ENCODE measurements at regions not wholly inside any gene's neighbourhood (a gene's known extent, or its start where the extent isn't known, plus 50 kb on each side); places are given as distances from the start of the nearest gene placed in this dataset.
"Not testable (repeated sequence)": the region's sequence is repeated elsewhere in the genome, so short reads cannot be mapped to it uniquely, and the experiment has no call there.

GRCh38 chr2:23055251-23055650 lies 329.7 kb upstream of the KLHL29 start:
- no peak for FAIRE-seq
- WGBS (ENCODE audit: missing lambda C conversion rate): under 1% methylated on average over 4 of the region's 4 CpGs
- CTCF ChIA-PET: interaction anchor here (1.6 kb wide), 1 partner anchor 10 kb away, joined by 4 read pairs; no protein-coding TSS in a partner anchor

GRCh38 chr2:23056846-23057245 lies 328.1 kb upstream of the KLHL29 start:
- POLR2A ChIA-PET; H3K27ac ChIP-seq; H3K4me3 ChIP-seq; H3K4me1 ChIP-seq; H3K9me3 ChIP-seq; H3K4me2 ChIP-seq; FAIRE-seq; DNase-seq (ENCODE audit: low read depth in 1 of 2, low spot score in 1 of 2): not testable (repeated sequence)
- under 1% methylated on average over 4 of the region's 4 CpGs for WGBS (ENCODE audit: missing lambda C conversion rate)
- CTCF ChIA-PET: interaction anchor here (1.6 kb wide), 1 partner anchor 8 kb away, joined by 4 read pairs; no protein-coding TSS in a partner anchor
- peak; percentile 35 to 42; a peak in 2 of 6 replicates for ATAC-seq

More at GRCh38 chr2:23055251-23055650, 329.7 kb upstream of the KLHL29 start:
- ATAC-seq (no peak), DNase-seq (ENCODE audit: low read depth in 1 of 2, low spot score in 1 of 2) (no peak)
- Histone ChIP-seq H3K4me2 (no peak overlapping the region), H3K4me1 (no peaks in the 10 kb centered on the region), H3K4me3 (no peak overlapping the region), H3K27ac (no peak overlapping the region), H3K9me3 (no peaks in the 10 kb centered on the region)
- TF ChIP-seq CBX2 (IDR thresholded peaks at IDR 0.05; ENCODE audit: borderline replicate concordance, low read depth): no peak
- no peak for TF ChIP-seq RCOR1 (IDR thresholded peaks at IDR 0.05; ENCODE audit: low read depth, low read length)
- POLR2A ChIA-PET: no interaction called here

GRCh38 chr2:23058435-23058834 lies 326.5 kb upstream of the KLHL29 start:
- Histone ChIP-seq H3K4me3 (no peak overlapping the region), H3K9me3 (no peaks in the 10 kb centered on the region), H3K27ac (no peak overlapping the region), H3K4me2 (no peak overlapping the region), H3K4me1 (no peaks in the 10 kb centered on the region)
- FAIRE-seq: no peak
- no peak for DNase-seq (ENCODE audit: low read depth in 1 of 2, low spot score in 1 of 2)
- WGBS (ENCODE audit: missing lambda C conversion rate): 15% methylated on average over 9 of the region's 9 CpGs
- ATAC-seq: no peak
- ChIA-PET CTCF (interaction anchor here (0.9 to 1.0 kb wide), 2 partner anchors 19 to 73 kb away, joined by 3 read pairs; no protein-coding TSS in a partner anchor), POLR2A (no interaction called here)
- TF ChIP-seq CBX2 (IDR thresholded peaks at IDR 0.05; ENCODE audit: borderline replicate concordance, low read depth): no peak
- TF ChIP-seq NR3C1 (IDR thresholded peaks at IDR 0.05): no peak
- TF ChIP-seq CHD4 (IDR thresholded peaks at IDR 0.05; ENCODE audit: borderline replicate concordance): no peak
- TF ChIP-seq HEYL (CRISPR knock-in tag; IDR thresholded peaks at IDR 0.05): no peak
- no peak for TF ChIP-seq CBX8 (IDR thresholded peaks at IDR 0.05)
- TF ChIP-seq GATA3 (IDR thresholded peaks at IDR 0.05; ENCODE audit: borderline replicate concordance): no peak
- TF ChIP-seq JUN (IDR thresholded peaks at IDR 0.05): no peak
- no peak for TF ChIP-seq POLR2A (IDR thresholded peaks at IDR 0.05; ENCODE audit: low read length)
- no peak for TF ChIP-seq SMC3 (IDR thresholded peaks at IDR 0.05)
- TF ChIP-seq FOXS1 (CRISPR knock-in tag; IDR thresholded peaks at IDR 0.05): no peak
- no peak for TF ChIP-seq HOXA7 (CRISPR knock-in tag; IDR thresholded peaks at IDR 0.05)
- no peak for TF ChIP-seq HES2 (IDR thresholded peaks at IDR 0.05)
- TF ChIP-seq EHF (CRISPR knock-in tag; IDR thresholded peaks at IDR 0.05): no peak
- TF ChIP-seq ZC3H11A (IDR thresholded peaks at IDR 0.05): no peak

- WGBS (ENCODE audit: missing lambda C conversion rate): 36% methylated on average over 4 of the region's 4 CpGs
- ChIA-PET POLR2A (no interaction called here), CTCF (interaction anchor here (1.6 kb wide), 1 partner anchor 9 kb away, joined by 4 read pairs; no protein-coding TSS in a partner anchor)
- no peaks in the 10 kb centered on the region for H3K4me1 ChIP-seq
- no peak overlapping the region for H3K4me3 ChIP-seq
- DNase-seq (ENCODE audit: low read depth in 1 of 2, low spot score in 1 of 2) (no peak), ATAC-seq (no peak), FAIRE-seq (no peak)
- no peak overlapping the region for H3K4me2 ChIP-seq
- no peaks in the 10 kb centered on the region for H3K9me3 ChIP-seq
- TF ChIP-seq MAZ (IDR thresholded peaks at IDR 0.05; ENCODE audit: borderline replicate concordance, low read depth, low read length) (no peak), CHD2 (IDR thresholded peaks at IDR 0.05; ENCODE audit: low read length, partially characterized antibody) (no peak), RFX5 (IDR thresholded peaks at IDR 0.05) (no peak), NFE2L2 (conservative IDR thresholded peaks at IDR 0.05; ENCODE audit: low read length) (no peak), ELK1 (IDR thresholded peaks at IDR 0.05; ENCODE audit: low read depth, low read length) (no peak), TP53 (CRISPR knock-in tag; IDR thresholded peaks at IDR 0.05) (no peak)
- no peak overlapping the region for H3K27ac ChIP-seq
These were observed 319.8 kb upstream of the KLHL29 start for GRCh38 chr2:23065210-23065609.
